Activated CD4-positive, alpha-beta memory T cell treated with anti-CD3 and anti-CD28 coated beads for 36 hours (primary cell): ENCODE measurements at regions not wholly inside any gene's neighbourhood (a gene's known extent, or its start where the extent isn't known, plus 50 kb on each side); places are given as distances from the start of the nearest gene placed in this dataset.

Experiments
- CTCF ChIA-PET: fragments of 350-600 bp; sonication (Branson Sonifier 250); formaldehyde crosslinking; loops from one replicate; lab custom pipeline; 2021; ENCODE audit warnings: antibody characterized with exemption, inconsistent platforms; lab: Charles Lee
- POLR2A ChIA-PET: fragments of 350-600 bp; sonication (Branson Sonifier 250); formaldehyde crosslinking; loops from one replicate; lab custom pipeline; 2021; ENCODE audit warnings: antibody characterized with exemption; lab: Charles Lee
- DNase-seq: peaks from one replicate; pipeline ENCODE4 v3.0.0-alpha.2; 2020
- H3K27ac Mint-ChIP-seq: one replicate; pipeline ENCODE4 v1.8.0; 2021; ENCODE audit warnings: mixed read lengths
- H3K27me3 Mint-ChIP-seq: one replicate; pipeline ENCODE4 v1.8.0; 2021; ENCODE audit warnings: mixed read lengths
- H3K36me3 Mint-ChIP-seq: one replicate; pipeline ENCODE4 v1.8.0; 2021; ENCODE audit warnings: mixed read lengths
- H3K4me1 Mint-ChIP-seq: one replicate; pipeline ENCODE4 v1.8.0; 2021; ENCODE audit warnings: low read depth, mixed read lengths
- H3K4me3 Mint-ChIP-seq: one replicate; pipeline ENCODE4 v1.8.0; 2021; ENCODE audit warnings: mild to moderate bottlenecking, mixed read lengths
- H3K9me3 Mint-ChIP-seq: one replicate; pipeline ENCODE4 v1.8.0; 2021; ENCODE audit warnings: mixed read lengths
- intact Hi-C: fragments of 100-400 bp; cut with micrococcal nuclease; formaldehyde crosslinking; loops from one replicate; pipeline ENCODE4 v1.15.1; 2023

DNA sequence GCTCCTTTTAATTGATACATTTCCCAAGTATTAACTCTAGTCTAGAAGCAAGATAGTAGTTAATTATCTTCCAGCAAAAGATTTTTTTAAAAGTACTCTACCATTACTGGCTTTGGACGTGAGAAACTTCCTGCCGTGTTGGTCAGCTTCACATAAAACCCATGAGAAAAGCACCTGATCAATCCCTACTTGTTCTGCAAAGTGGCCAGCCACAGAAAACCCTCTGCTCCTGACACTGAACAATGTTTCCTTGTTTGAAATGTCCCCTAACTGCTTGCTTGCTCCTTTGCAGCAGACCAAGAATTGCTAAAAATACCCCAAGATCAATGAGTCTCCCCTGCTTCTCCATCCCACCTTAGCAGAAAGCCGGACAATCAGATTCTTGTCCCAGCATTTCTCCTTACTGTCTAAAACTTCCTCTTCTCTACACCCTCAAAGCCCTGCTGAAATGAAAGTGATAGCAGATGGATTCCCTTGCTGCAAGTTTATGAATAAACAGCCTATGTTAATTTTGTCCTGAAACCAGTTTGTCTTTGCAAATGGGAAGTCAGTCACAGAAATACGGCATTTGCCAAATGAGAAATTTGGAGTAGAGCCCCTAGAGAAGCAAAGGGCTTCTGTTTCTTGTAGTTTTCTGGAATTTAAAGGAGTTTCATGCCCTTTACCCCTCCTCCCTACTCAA lies 207.1 kb upstream of the ARHGAP20 start:
- Mint-ChIP-seq H3K4me1 (peaks cover 5% of the 10 kb centered on the region), H3K4me3 (no peak overlapping the region), H3K27me3 (no peaks in the 10 kb centered on the region), H3K9me3 (peaks cover 10% of the 10 kb centered on the region), H3K36me3 (no peaks in the 10 kb centered on the region), H3K27ac (peak overlapping the region; percentile 14)
- intact Hi-C loops, result no loop called here
- POLR2A ChIA-PET, result no interaction called here
- CTCF ChIA-PET, result no interaction called here
- no peak for DNase-seq

DNA sequence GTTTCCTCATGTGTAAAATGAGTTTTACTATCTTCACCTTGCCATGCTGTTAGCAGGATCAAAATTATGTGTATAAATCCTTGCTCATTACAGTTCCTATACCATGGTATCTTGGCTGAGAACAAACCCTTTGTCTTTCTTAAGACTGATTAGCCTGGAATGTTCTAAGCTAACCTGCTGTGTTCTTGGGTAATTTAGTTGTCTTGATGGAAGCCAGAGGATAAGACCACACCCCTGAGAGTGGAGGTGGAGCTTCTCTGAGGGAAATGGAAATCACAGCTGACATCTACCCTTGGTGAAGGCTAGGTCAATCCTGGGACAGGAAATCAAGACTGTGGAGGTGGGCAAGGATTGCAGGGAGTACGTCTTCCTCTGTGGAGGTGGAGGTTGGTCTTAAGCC lies 206.1 kb upstream of the ARHGAP20 start:
- Mint-ChIP-seq H3K4me3 (no peak overlapping the region), H3K27ac (no peak overlapping the region), H3K27me3 (no peaks in the 10 kb centered on the region), H3K4me1 (peaks cover 5% of the 10 kb centered on the region), H3K36me3 (no peaks in the 10 kb centered on the region), H3K9me3 (peaks cover 10% of the 10 kb centered on the region)
- ChIA-PET POLR2A (no interaction called here), CTCF (no interaction called here)
- DNase-seq, result no peak
- intact Hi-C loops, result no loop called here

DNA sequence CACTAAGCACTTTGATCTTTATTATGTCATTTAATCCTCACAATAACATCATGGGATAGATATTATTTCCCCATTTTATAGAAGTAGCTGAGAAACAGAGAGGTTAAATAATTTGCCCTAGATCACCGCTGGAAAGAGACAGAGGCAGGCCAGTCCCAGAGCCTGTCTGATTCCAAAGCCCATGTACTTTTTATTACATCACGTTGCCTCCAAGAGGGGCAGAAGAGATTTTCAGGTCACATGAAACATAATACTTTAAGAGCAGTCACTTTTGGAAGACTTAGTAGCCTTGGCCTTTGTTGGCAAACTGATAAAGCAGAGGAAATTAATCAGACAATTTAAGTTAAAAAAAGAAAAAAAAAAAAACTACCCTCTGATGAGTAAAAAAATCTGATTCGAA lies 200.2 kb upstream of the ARHGAP20 start:
- no peak overlapping the region for H3K4me3 Mint-ChIP-seq
- POLR2A ChIA-PET, result no interaction called here
- H3K4me1 Mint-ChIP-seq, result peaks cover 18% of the 10 kb centered on the region
- H3K27me3 Mint-ChIP-seq, result no peaks in the 10 kb centered on the region
- H3K27ac Mint-ChIP-seq, result no peak overlapping the region
- H3K36me3 Mint-ChIP-seq, result no peaks in the 10 kb centered on the region
- DNase-seq, result no peak
- peaks cover 10% of the 10 kb centered on the region for H3K9me3 Mint-ChIP-seq
- CTCF ChIA-PET, result no interaction called here
- intact Hi-C loops, result no loop called here

DNA sequence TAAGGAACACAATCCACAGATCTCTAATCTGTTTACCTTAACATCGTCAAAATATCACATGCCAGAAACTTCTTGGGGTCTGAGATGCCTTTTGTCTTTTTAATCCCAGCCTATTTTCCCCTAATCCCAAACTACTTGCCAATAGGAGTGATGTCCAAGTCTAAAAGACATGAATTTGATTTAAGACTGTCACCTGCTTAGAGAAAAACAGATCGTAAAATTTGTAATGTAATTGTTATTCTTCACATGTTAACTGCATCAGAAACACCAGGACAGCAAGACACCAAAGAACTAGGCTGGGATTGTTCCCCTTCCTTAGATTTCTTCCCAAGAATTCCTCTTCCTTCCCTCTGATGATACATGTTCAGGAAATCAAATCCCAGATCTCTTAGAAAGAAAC lies 198.1 kb upstream of the ARHGAP20 start:
- Mint-ChIP-seq H3K27ac (no peak overlapping the region), H3K4me3 (no peak overlapping the region), H3K36me3 (no peaks in the 10 kb centered on the region), H3K9me3 (peaks cover 4% of the 10 kb centered on the region), H3K4me1 (peaks cover 23% of the 10 kb centered on the region), H3K27me3 (no peaks in the 10 kb centered on the region)
- intact Hi-C loops, result no loop called here
- CTCF ChIA-PET, result no interaction called here
- POLR2A ChIA-PET, result no interaction called here
- DNase-seq, result no peak

DNA sequence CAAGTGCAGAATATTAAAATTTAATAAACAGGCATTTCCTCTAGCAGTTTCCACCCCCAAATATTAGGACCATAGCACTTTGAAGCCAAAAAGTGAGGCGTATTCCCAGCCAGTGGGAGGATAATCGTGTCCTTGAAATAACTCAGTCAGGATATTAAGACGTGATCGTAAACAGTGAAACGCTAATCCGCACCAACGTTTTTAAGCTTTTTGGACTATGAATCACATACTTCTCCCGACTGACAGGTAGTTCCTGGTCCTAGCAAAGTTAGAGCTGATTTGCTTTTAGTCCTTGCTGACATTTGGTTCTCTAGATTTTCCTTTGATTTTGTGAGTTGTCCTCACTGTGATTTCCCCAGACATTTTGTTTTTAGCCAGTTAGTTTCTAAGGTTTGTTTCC lies 197.1 kb upstream of the ARHGAP20 start:
- no peaks in the 10 kb centered on the region for H3K27me3 Mint-ChIP-seq
- H3K4me1 Mint-ChIP-seq, result peaks cover 23% of the 10 kb centered on the region
- no peaks in the 10 kb centered on the region for H3K9me3 Mint-ChIP-seq
- POLR2A ChIA-PET, result no interaction called here
- DNase-seq, result no peak
- CTCF ChIA-PET, result no interaction called here
- H3K27ac Mint-ChIP-seq, result no peak overlapping the region
- H3K4me3 Mint-ChIP-seq, result no peak overlapping the region
- intact Hi-C loops, result no loop called here
- H3K36me3 Mint-ChIP-seq, result no peaks in the 10 kb centered on the region

DNA sequence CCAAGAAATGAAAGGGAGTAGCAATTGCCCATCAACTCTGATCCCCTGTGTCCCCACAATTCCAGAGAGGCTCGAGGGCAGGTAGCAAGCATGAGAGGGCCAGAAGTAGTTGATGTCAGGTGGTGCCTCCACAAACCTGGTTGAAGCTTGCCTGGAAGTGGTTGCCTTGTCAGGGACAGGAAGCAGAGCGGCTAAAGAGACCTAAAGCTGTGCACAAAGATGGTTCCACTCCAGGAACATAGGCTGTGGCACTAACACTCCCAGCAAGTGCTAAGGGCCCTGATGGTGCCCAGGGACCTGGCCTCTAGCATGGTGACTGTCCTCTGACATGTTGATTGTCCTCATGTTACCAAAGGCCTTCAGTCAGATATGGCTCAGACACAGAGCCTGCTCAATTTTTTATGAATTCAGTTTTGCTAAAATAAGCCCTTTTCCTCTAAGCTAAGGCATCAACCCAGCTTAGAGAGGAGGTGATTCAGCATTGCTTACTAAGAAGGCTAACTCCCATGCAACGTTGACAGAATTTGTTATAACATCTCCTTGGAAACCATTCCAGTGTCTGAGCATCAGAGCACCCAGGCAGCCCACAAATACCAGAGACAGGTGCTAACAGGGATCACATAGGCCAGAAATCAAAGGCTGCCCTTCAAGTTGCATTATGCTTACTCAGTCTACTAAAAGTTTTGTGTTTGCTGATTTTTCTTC lies 196.3 kb upstream of the ARHGAP20 start:
- H3K4me1 Mint-ChIP-seq, result peaks cover 23% of the 10 kb centered on the region
- H3K9me3 Mint-ChIP-seq, result no peaks in the 10 kb centered on the region
- ChIA-PET POLR2A (no interaction called here), CTCF (no interaction called here)
- H3K36me3 Mint-ChIP-seq, result no peaks in the 10 kb centered on the region
- intact Hi-C loops, result no loop called here
- no peaks in the 10 kb centered on the region for H3K27me3 Mint-ChIP-seq
- no peak overlapping the region for H3K4me3 Mint-ChIP-seq
- H3K27ac Mint-ChIP-seq, result no peak overlapping the region
- DNase-seq, result no peak

DNA sequence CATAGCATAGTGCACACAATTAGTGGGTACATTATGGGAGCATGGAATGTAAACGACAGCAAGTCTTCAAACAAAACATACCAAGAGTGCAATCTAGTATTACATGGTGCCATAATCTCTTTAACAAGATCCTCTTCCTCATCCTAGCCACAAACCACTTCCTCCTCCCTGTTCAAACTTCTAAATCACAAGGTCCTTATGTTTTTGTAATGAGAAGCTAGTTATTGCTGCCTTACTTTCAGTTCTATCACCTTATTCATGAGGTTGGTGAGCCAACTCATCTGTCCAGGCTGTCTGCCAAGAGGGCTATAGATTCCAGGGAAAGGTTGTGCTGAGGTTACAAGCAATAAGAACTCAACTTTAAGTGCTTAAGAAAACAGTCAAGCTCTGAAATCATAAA lies 195.4 kb upstream of the ARHGAP20 start:
- DNase-seq, result no peak
- Mint-ChIP-seq H3K4me1 (peaks cover 23% of the 10 kb centered on the region), H3K4me3 (no peak overlapping the region), H3K27ac (no peak overlapping the region), H3K9me3 (no peaks in the 10 kb centered on the region), H3K27me3 (no peaks in the 10 kb centered on the region), H3K36me3 (no peaks in the 10 kb centered on the region)
- ChIA-PET CTCF (no interaction called here), POLR2A (no interaction called here)
- intact Hi-C loops, result no loop called here

DNA sequence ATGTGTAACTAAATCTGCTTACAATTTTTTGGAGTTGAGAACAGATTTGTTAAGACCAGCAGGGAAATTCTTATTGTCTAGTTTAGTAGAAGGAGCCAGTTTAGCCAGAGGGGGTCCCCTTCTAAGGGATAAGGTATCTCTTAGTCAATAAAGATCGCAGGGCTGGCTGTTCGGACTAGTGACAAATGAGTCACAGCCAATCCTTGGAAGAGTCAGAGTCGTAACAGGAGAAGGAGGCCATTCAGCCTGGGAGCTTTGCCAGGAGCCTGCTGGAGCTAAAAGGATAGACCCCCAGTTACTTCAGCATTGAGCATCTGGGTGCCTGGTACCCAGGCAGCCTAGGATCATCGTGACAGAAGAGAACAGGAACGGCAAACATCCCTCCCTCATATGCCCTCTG lies 191.6 kb upstream of the ARHGAP20 start:
- intact Hi-C loops, result loop anchor here (5.0 kb wide), 1 partner anchor 192 kb away; the partner anchor contains the start of gene ARHGAP20
- ChIA-PET CTCF (no interaction called here), POLR2A (no interaction called here)
- no peak overlapping the region for H3K4me3 Mint-ChIP-seq
- peaks cover 19% of the 10 kb centered on the region for H3K4me1 Mint-ChIP-seq
- peaks cover 2% of the 10 kb centered on the region for H3K27me3 Mint-ChIP-seq
- no peaks in the 10 kb centered on the region for H3K36me3 Mint-ChIP-seq
- no peaks in the 10 kb centered on the region for H3K9me3 Mint-ChIP-seq
- no peak overlapping the region for H3K27ac Mint-ChIP-seq
- no peak for DNase-seq

DNA sequence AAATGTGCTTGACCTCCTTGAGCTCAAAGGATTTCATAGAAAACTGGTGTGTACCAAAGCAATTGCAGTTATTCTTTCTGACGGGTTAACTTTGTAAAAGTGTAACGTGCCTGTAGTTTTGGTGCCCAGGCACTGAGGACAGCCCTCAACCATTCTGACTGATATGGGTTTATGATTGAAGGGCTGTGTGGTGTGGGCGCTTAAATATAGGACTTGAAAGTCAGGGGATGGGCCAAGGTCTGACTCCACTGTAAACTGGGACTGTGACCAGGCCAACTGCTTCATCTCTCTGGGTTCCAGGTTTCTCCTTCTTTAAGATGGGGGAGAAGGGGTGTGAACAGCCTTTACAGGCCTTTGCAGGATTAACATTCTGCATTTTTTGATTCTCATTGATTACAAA lies 191.1 kb upstream of the ARHGAP20 start:
- no peaks in the 10 kb centered on the region for H3K36me3 Mint-ChIP-seq
- no peak overlapping the region for H3K4me3 Mint-ChIP-seq
- ChIA-PET CTCF (no interaction called here), POLR2A (no interaction called here)
- peaks cover 2% of the 10 kb centered on the region for H3K27me3 Mint-ChIP-seq
- peaks cover 14% of the 10 kb centered on the region for H3K4me1 Mint-ChIP-seq
- H3K9me3 Mint-ChIP-seq, result no peaks in the 10 kb centered on the region
- intact Hi-C loops, result loop anchor here (5.0 kb wide), 1 partner anchor 191 kb away; the partner anchor contains the start of gene ARHGAP20
- no peak for DNase-seq
- H3K27ac Mint-ChIP-seq, result no peak overlapping the region

DNA sequence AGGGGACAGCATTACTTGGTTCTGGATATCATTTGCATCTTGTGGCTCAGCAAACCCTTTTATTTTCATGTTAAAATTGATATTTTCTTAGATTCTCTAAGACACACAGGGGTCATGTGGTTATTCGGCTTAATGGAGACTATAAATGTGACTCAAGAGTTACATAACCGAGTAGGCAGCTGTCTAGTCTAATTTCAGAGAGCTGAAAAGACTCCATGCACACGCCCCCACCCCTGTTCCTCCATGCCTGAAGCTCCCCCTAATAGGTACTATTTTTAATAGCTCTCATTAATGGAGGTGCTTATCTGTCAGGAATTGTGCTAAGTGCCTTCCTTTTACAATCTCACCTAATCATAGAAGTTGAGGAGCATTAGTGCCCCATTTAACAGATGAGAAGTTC lies 189.2 kb upstream of the ARHGAP20 start:
- no peaks in the 10 kb centered on the region for H3K4me1 Mint-ChIP-seq
- CTCF ChIA-PET, result no interaction called here
- POLR2A ChIA-PET, result no interaction called here

DNA sequence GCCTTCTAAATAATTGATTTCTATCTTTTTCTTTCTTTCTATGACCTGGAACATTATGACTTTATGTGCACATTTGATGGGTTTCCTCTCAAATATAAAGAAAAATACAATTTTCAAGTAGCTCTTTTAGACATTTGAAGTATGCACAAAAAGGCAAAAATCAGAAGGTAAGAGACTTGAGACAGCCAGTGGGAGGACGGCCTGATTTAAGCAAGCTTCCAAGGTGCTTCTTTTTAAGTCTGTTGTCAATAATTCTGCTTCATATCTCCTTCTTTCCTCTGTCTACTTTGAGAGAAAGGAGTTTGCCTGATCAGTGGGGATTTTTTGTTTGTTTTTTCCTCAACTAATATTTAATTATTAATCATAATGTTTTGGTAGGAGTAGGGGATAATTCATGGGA lies 188.2 kb upstream of the ARHGAP20 start:
- POLR2A ChIA-PET, result no interaction called here
- Mint-ChIP-seq H3K27me3 (peaks cover 2% of the 10 kb centered on the region), H3K4me3 (no peak overlapping the region), H3K9me3 (no peaks in the 10 kb centered on the region), H3K36me3 (no peaks in the 10 kb centered on the region), H3K4me1 (no peaks in the 10 kb centered on the region), H3K27ac (no peak overlapping the region)
- intact Hi-C loops, result loop anchor here (5.0 kb wide), 1 partner anchor 188 kb away; the partner anchor contains the start of gene ARHGAP20
- no peak for DNase-seq
- CTCF ChIA-PET, result no interaction called here

More for the DNA sequence above, 189.2 kb upstream of the ARHGAP20 start:
- no peak overlapping the region for H3K4me3 Mint-ChIP-seq
- H3K27ac Mint-ChIP-seq, result no peak overlapping the region
- H3K36me3 Mint-ChIP-seq, result no peaks in the 10 kb centered on the region
- peaks cover 2% of the 10 kb centered on the region for H3K27me3 Mint-ChIP-seq
- no peak for DNase-seq
- no peaks in the 10 kb centered on the region for H3K9me3 Mint-ChIP-seq
- intact Hi-C loops, result loop anchor here (5.0 kb wide), 1 partner anchor 189 kb away; the partner anchor contains the start of gene ARHGAP20

DNA sequence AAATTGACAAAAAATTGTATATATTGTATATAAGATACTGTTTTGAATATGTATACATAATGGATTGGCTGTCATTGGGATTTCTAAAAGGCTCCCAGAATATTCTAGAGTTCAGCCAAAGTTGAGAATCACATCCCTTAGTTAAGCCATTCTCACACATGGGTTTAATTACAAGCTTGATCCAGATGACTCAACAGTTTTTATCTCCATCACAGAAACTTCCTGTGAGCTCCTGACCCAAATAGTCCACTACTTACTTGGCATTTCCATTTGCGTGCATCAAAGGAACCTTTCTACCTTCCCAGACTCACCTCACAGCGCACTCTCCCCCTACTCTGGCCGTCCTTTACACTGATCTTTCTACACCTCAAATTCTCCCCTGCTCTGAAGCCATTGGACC lies 184.8 kb upstream of the ARHGAP20 start:
- Mint-ChIP-seq H3K36me3 (no peaks in the 10 kb centered on the region), H3K4me1 (no peaks in the 10 kb centered on the region), H3K27ac (no peak overlapping the region), H3K9me3 (no peaks in the 10 kb centered on the region), H3K4me3 (no peak overlapping the region), H3K27me3 (no peaks in the 10 kb centered on the region)
- no peak for DNase-seq
- CTCF ChIA-PET, result no interaction called here
- POLR2A ChIA-PET, result no interaction called here
- intact Hi-C loops, result no loop called here

DNA sequence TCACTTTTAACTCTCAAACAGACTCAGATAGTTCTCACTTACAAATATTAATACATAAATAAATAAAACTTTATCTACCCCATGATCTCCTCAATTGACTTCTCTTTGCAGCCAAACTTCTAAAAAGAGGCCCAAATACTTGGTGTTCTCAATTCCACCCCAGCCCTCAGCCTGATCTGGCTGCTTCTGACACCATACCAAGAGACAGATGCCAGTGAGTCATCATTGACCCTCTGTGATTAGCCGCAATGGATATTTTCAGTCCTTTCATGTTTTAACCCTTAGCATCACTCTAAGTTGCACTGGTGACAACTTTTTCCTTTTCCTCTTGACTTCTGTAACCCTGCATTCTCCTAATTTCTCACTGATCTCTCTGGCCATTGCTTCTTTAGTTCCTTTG lies 184.1 kb upstream of the ARHGAP20 start:
- Mint-ChIP-seq H3K27me3 (no peaks in the 10 kb centered on the region), H3K27ac (no peak overlapping the region), H3K9me3 (no peaks in the 10 kb centered on the region), H3K4me3 (no peak overlapping the region), H3K36me3 (no peaks in the 10 kb centered on the region), H3K4me1 (no peaks in the 10 kb centered on the region)
- POLR2A ChIA-PET, result no interaction called here
- no peak for DNase-seq
- intact Hi-C loops, result no loop called here
- CTCF ChIA-PET, result no interaction called here
